ENCODE measurements at regions not wholly inside any gene's neighbourhood (a gene's known extent, or its start where the extent isn't known, plus 50 kb on each side); places are given as distances from the start of the nearest gene placed in this dataset.

DNA sequence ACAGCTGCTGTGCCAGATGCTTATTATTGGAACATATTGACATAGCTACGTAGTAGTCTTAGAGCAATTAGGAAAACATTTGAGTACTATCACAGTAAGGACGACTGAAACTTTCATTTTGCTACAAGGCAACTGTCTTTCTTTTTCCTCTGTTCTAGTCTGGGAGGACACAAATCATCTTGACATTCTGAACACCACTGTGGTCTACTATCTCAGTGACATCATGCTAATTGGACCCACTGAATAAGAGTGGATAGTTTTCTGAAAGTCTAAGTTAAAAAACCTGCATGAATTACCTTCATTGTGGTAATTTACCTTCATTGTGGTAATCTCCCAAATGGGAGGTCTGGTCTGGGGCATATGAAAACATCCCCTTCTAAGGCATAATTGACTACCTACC lies 163.3 kb upstream of the MOCS1 start:
- no peak overlapping the region for H3K27ac ChIP-seq (replicated peaks)
- DNase-seq (ENCODE audit: low read depth in 1 of 2, low spot score in 1 of 2), result no peak
- no peak for TF ChIP-seq GABPA (IDR thresholded peaks at IDR 0.05; ENCODE audit: low read depth)
- TF ChIP-seq, protein P1, sequence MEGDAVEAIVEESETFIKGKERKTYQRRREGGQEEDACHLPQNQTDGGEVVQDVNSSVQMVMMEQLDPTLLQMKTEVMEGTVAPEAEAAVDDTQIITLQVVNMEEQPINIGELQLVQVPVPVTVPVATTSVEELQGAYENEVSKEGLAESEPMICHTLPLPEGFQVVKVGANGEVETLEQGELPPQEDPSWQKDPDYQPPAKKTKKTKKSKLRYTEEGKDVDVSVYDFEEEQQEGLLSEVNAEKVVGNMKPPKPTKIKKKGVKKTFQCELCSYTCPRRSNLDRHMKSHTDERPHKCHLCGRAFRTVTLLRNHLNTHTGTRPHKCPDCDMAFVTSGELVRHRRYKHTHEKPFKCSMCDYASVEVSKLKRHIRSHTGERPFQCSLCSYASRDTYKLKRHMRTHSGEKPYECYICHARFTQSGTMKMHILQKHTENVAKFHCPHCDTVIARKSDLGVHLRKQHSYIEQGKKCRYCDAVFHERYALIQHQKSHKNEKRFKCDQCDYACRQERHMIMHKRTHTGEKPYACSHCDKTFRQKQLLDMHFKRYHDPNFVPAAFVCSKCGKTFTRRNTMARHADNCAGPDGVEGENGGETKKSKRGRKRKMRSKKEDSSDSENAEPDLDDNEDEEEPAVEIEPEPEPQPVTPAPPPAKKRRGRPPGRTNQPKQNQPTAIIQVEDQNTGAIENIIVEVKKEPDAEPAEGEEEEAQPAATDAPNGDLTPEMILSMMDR (IDR thresholded peaks at IDR 0.05; ENCODE audit: insufficient read depth, low read length), result no peak
- TF ChIP-seq, protein P2, sequence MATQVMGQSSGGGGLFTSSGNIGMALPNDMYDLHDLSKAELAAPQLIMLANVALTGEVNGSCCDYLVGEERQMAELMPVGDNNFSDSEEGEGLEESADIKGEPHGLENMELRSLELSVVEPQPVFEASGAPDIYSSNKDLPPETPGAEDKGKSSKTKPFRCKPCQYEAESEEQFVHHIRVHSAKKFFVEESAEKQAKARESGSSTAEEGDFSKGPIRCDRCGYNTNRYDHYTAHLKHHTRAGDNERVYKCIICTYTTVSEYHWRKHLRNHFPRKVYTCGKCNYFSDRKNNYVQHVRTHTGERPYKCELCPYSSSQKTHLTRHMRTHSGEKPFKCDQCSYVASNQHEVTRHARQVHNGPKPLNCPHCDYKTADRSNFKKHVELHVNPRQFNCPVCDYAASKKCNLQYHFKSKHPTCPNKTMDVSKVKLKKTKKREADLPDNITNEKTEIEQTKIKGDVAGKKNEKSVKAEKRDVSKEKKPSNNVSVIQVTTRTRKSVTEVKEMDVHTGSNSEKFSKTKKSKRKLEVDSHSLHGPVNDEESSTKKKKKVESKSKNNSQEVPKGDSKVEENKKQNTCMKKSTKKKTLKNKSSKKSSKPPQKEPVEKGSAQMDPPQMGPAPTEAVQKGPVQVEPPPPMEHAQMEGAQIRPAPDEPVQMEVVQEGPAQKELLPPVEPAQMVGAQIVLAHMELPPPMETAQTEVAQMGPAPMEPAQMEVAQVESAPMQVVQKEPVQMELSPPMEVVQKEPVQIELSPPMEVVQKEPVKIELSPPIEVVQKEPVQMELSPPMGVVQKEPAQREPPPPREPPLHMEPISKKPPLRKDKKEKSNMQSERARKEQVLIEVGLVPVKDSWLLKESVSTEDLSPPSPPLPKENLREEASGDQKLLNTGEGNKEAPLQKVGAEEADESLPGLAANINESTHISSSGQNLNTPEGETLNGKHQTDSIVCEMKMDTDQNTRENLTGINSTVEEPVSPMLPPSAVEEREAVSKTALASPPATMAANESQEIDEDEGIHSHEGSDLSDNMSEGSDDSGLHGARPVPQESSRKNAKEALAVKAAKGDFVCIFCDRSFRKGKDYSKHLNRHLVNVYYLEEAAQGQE (IDR thresholded peaks at IDR 0.05; ENCODE audit: insufficient replicate concordance, low read depth), result no peak
- no peak for TF ChIP-seq SPI1 (IDR thresholded peaks at IDR 0.05; ENCODE audit: borderline replicate concordance, low read depth)
- TF ChIP-seq POLR2AphosphoS5 (IDR thresholded peaks at IDR 0.05; ENCODE audit: low read depth), result no peak

DNA sequence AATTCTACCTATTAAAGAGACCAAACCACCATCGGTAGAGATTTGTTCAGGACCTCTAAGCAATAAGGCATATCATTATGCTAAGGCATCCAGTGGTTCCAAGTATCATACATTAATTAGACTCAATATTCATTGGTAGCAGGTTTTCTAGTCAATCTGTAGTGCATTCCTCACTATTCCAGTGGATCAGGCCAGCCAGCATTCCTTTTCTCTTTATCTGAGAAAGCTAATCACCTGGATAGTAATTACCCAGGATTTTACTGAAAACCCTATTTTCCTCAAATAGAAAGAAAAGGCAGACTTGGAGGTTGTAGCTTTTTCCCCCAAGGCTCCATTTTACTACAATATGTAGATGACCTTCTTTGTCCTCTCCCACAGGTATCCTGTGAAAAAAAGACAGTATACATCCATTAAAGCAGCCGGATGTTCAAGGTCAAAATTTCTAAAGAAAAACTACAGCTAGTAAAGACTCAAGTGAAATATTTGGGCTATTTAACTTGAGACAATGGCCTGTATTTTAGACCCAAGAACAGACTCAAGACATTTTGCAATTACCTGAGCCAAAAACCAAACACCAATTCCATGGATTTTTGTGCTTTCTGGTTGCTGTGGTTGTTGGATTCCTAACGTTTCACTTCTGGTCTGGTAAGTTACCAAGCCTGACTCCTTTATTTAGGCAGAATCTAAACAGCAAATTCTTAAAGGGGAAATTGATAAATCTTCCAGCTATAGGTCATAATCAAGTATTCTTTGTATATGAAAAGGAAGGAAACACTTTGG lies 149.1 kb upstream of the MOCS1 start:
- DNase-seq (ENCODE audit: low read depth in 1 of 2, low spot score in 1 of 2), result no peak
- H3K27me3 ChIP-seq (ENCODE audit: insufficient read depth, poor library complexity, severe bottlenecking), result peaks cover 5% of the 10 kb centered on the region
- H3K4me3 ChIP-seq (replicated peaks; ENCODE audit: insufficient read depth, low read length), result no peak overlapping the region
- no peak for TF ChIP-seq GABPA (IDR thresholded peaks at IDR 0.05; ENCODE audit: low read depth)
- TF ChIP-seq, protein P2 (IDR thresholded peaks at IDR 0.05; ENCODE audit: insufficient replicate concordance, low read depth), result no peak
- TF ChIP-seq SPI1 (IDR thresholded peaks at IDR 0.05; ENCODE audit: borderline replicate concordance, low read depth), result no peak
- TF ChIP-seq POLR2AphosphoS5 (IDR thresholded peaks at IDR 0.05; ENCODE audit: low read depth), result no peak
- TF ChIP-seq, protein P1 (IDR thresholded peaks at IDR 0.05; ENCODE audit: insufficient read depth, low read length), result no peak
- H3K27ac ChIP-seq (replicated peaks), result no peak overlapping the region

More for the DNA sequence above, 163.3 kb upstream of the MOCS1 start:
- H3K4me3 ChIP-seq (replicated peaks; ENCODE audit: insufficient read depth, low read length), result no peak overlapping the region
- no peaks in the 10 kb centered on the region for H3K27me3 ChIP-seq (ENCODE audit: insufficient read depth, poor library complexity, severe bottlenecking)

DNA sequence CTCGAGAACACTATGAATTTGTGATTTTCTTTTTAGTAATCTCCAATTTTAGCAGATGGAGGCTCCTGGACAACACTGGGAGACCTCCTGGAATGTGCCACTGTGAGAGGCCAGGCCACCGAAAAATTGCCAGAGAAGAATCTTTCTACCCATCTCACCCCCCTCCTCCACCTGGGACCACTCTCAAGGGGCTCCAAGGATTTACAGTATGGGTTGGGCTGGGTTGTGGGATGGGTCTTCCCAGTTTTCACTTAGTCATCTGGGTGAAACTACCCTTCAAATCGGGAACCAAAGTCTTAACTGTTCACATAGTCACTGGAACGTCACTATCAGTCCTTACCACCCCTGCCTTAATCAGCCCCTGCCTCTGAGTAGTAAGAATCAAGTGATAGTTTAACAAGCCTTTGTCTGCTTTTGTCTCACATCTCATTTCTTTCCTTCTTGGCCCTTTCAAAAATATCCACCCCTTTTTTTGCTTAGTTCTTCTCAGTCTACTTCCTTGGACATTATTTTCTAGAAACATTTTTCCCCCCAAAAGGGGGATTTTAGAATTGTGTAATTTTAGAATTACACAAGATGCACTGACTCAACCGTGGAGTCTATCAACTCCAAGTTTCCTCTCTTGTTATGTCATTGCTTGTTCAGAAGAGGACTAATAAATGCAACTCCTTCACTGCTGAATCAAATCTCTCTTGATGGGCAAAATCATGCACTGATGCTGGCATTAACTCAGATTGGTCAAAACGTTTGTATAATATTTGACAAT lies 148.2 kb upstream of the MOCS1 start:
- H3K27ac ChIP-seq (replicated peaks), result no peak overlapping the region
- DNase-seq (ENCODE audit: low read depth in 1 of 2, low spot score in 1 of 2), result no peak
- TF ChIP-seq, protein P1 (IDR thresholded peaks at IDR 0.05; ENCODE audit: insufficient read depth, low read length), result no peak
- peaks cover 10% of the 10 kb centered on the region for H3K27me3 ChIP-seq (ENCODE audit: insufficient read depth, poor library complexity, severe bottlenecking)
- H3K4me3 ChIP-seq (replicated peaks; ENCODE audit: insufficient read depth, low read length), result no peak overlapping the region

Data from HL-60 (cell line).